ENCODE measurements at regions not wholly inside any gene's neighbourhood (a gene's known extent, or its start where the extent isn't known, plus 50 kb on each side); places are given as distances from the start of the nearest gene placed in this dataset.

GRCh38 chr18:78580835-78581339 is 398.7 kb upstream of the SALL3 start:
- ChIA-PET CTCF (no interaction called here), POLR2A (no interaction called here)
- H3K27ac Mint-ChIP-seq: no peak overlapping the region
- intact Hi-C loops (cut with DNase I, micrococcal nuclease): no loop called here
- DNase-seq (no peak), ATAC-seq (no peak)
- no peak overlapping the region for H3K4me3 Mint-ChIP-seq
- H3K4me1 Mint-ChIP-seq: no peaks in the 10 kb centered on the region
- H3K9me3 Mint-ChIP-seq (ENCODE audit: low read depth): peaks cover 1% of the 10 kb centered on the region
- no peaks in the 10 kb centered on the region for H3K36me3 Mint-ChIP-seq (ENCODE audit: low read depth)
- no peaks in the 10 kb centered on the region for H3K27me3 Mint-ChIP-seq

GRCh38 chr18:78582181-78582709 is 397.4 kb upstream of the SALL3 start:
- H3K27ac Mint-ChIP-seq: no peak overlapping the region
- ChIA-PET POLR2A (no interaction called here), CTCF (no interaction called here)
- ATAC-seq: no peak
- H3K9me3 Mint-ChIP-seq (ENCODE audit: low read depth): no peaks in the 10 kb centered on the region
- no peak overlapping the region for H3K4me3 Mint-ChIP-seq
- H3K27me3 Mint-ChIP-seq: no peaks in the 10 kb centered on the region
- intact Hi-C loops (cut with DNase I, micrococcal nuclease): no loop called here
- no peaks in the 10 kb centered on the region for H3K36me3 Mint-ChIP-seq (ENCODE audit: low read depth)
- DNase-seq: no peak
- H3K4me1 Mint-ChIP-seq: no peaks in the 10 kb centered on the region

- ChIA-PET POLR2A (no interaction called here), CTCF (no interaction called here)
- intact Hi-C loops (cut with DNase I, micrococcal nuclease): no loop called here
- no peak overlapping the region for H3K27ac Mint-ChIP-seq
- H3K4me3 Mint-ChIP-seq: no peak overlapping the region
- ATAC-seq (no peak), DNase-seq (no peak)
- H3K4me1 Mint-ChIP-seq: no peaks in the 10 kb centered on the region
- no peaks in the 10 kb centered on the region for H3K27me3 Mint-ChIP-seq
- no peaks in the 10 kb centered on the region for H3K36me3 Mint-ChIP-seq (ENCODE audit: low read depth)
- no peaks in the 10 kb centered on the region for H3K9me3 Mint-ChIP-seq (ENCODE audit: low read depth)
These were observed 396.5 kb upstream of the SALL3 start for GRCh38 chr18:78582898-78583738.

- Mint-ChIP-seq H3K9me3 (ENCODE audit: low read depth) (no peaks in the 10 kb centered on the region), H3K4me3 (no peak overlapping the region), H3K27ac (no peak overlapping the region), H3K27me3 (no peaks in the 10 kb centered on the region), H3K36me3 (ENCODE audit: low read depth) (no peaks in the 10 kb centered on the region), H3K4me1 (no peaks in the 10 kb centered on the region)
- intact Hi-C loops (cut with DNase I, micrococcal nuclease): no loop called here
- ATAC-seq (no peak), DNase-seq (no peak)
- ChIA-PET POLR2A (no interaction called here), CTCF (no interaction called here)
These were observed 395.7 kb upstream of the SALL3 start for GRCh38 chr18:78583739-78584458.

- POLR2A ChIA-PET: no interaction called here
- no peak overlapping the region for H3K4me3 Mint-ChIP-seq
- DNase-seq (no peak), ATAC-seq (no peak)
- H3K36me3 Mint-ChIP-seq (ENCODE audit: low read depth): no peaks in the 10 kb centered on the region
- intact Hi-C loops (cut with DNase I, micrococcal nuclease): no loop called here
- CTCF ChIA-PET: no interaction called here
- no peak overlapping the region for H3K27ac Mint-ChIP-seq
- no peaks in the 10 kb centered on the region for H3K4me1 Mint-ChIP-seq
- no peaks in the 10 kb centered on the region for H3K27me3 Mint-ChIP-seq
- no peaks in the 10 kb centered on the region for H3K9me3 Mint-ChIP-seq (ENCODE audit: low read depth)
These were observed 395.1 kb upstream of the SALL3 start for GRCh38 chr18:78584459-78585022.

- ChIA-PET CTCF (no interaction called here), POLR2A (no interaction called here)
- ATAC-seq (no peak), DNase-seq (no peak)
- no peak overlapping the region for H3K4me3 Mint-ChIP-seq
- no peaks in the 10 kb centered on the region for H3K9me3 Mint-ChIP-seq (ENCODE audit: low read depth)
- no peak overlapping the region for H3K27ac Mint-ChIP-seq
- no peaks in the 10 kb centered on the region for H3K27me3 Mint-ChIP-seq
- no peaks in the 10 kb centered on the region for H3K4me1 Mint-ChIP-seq
- intact Hi-C loops (cut with DNase I, micrococcal nuclease): no loop called here
- no peaks in the 10 kb centered on the region for H3K36me3 Mint-ChIP-seq (ENCODE audit: low read depth)
These were observed 393.0 kb upstream of the SALL3 start for GRCh38 chr18:78586586-78586985.

- Mint-ChIP-seq H3K36me3 (ENCODE audit: low read depth) (no peaks in the 10 kb centered on the region), H3K4me3 (no peak overlapping the region), H3K27me3 (no peaks in the 10 kb centered on the region), H3K4me1 (no peaks in the 10 kb centered on the region), H3K9me3 (ENCODE audit: low read depth) (peaks cover 2% of the 10 kb centered on the region), H3K27ac (no peak overlapping the region)
- ATAC-seq (no peak), DNase-seq (peak; percentile 11)
- intact Hi-C loops (cut with DNase I, micrococcal nuclease): no loop called here
- ChIA-PET POLR2A (no interaction called here), CTCF (no interaction called here)
These were observed 392.5 kb upstream of the SALL3 start for GRCh38 chr18:78587096-78587495.

GRCh38 chr18:78587626-78588600 is 391.7 kb upstream of the SALL3 start:
- no peak for ATAC-seq
- intact Hi-C loops (cut with DNase I, micrococcal nuclease): no loop called here
- ChIA-PET POLR2A (no interaction called here), CTCF (no interaction called here)
- H3K36me3 Mint-ChIP-seq (ENCODE audit: low read depth): no peaks in the 10 kb centered on the region
- H3K4me1 Mint-ChIP-seq: no peaks in the 10 kb centered on the region
- H3K27ac Mint-ChIP-seq: no peak overlapping the region
- H3K27me3 Mint-ChIP-seq: no peaks in the 10 kb centered on the region
- DNase-seq: no peak
- peaks cover 3% of the 10 kb centered on the region for H3K9me3 Mint-ChIP-seq (ENCODE audit: low read depth)
- H3K4me3 Mint-ChIP-seq: no peak overlapping the region

GRCh38 chr18:78589916-78590437 is 389.6 kb upstream of the SALL3 start:
- DNase-seq: no peak
- no peaks in the 10 kb centered on the region for H3K27me3 Mint-ChIP-seq
- ChIA-PET CTCF (no interaction called here), POLR2A (no interaction called here)
- H3K36me3 Mint-ChIP-seq (ENCODE audit: low read depth): no peaks in the 10 kb centered on the region
- no peak overlapping the region for H3K27ac Mint-ChIP-seq
- H3K4me3 Mint-ChIP-seq: no peak overlapping the region
- no peak for ATAC-seq
- H3K9me3 Mint-ChIP-seq (ENCODE audit: low read depth): peaks cover 4% of the 10 kb centered on the region
- intact Hi-C loops (cut with DNase I, micrococcal nuclease): no loop called here
- no peaks in the 10 kb centered on the region for H3K4me1 Mint-ChIP-seq

GRCh38 chr18:78595453-78595852 is 384.2 kb upstream of the SALL3 start:
- no peak for ATAC-seq
- Mint-ChIP-seq H3K4me1 (no peaks in the 10 kb centered on the region), H3K36me3 (ENCODE audit: low read depth) (no peaks in the 10 kb centered on the region), H3K4me3 (no peak overlapping the region), H3K9me3 (ENCODE audit: low read depth) (peaks cover 4% of the 10 kb centered on the region), H3K27ac (no peak overlapping the region), H3K27me3 (no peaks in the 10 kb centered on the region)
- ChIA-PET POLR2A (no interaction called here), CTCF (no interaction called here)
- intact Hi-C loops (cut with DNase I, micrococcal nuclease): no loop called here
- DNase-seq: no peak

- DNase-seq (no peak), ATAC-seq (no peak)
- CTCF ChIA-PET: no interaction called here
- H3K27me3 Mint-ChIP-seq: no peaks in the 10 kb centered on the region
- intact Hi-C loops (cut with DNase I, micrococcal nuclease): no loop called here
- POLR2A ChIA-PET: no interaction called here
- H3K9me3 Mint-ChIP-seq (ENCODE audit: low read depth): peaks cover 4% of the 10 kb centered on the region
- H3K4me1 Mint-ChIP-seq: no peaks in the 10 kb centered on the region
- no peak overlapping the region for H3K4me3 Mint-ChIP-seq
- no peak overlapping the region for H3K27ac Mint-ChIP-seq
- H3K36me3 Mint-ChIP-seq (ENCODE audit: low read depth): no peaks in the 10 kb centered on the region
These were observed 383.6 kb upstream of the SALL3 start for GRCh38 chr18:78595924-78596573.
